OCI-LY7 (cell line): ENCODE measurements at regions not wholly inside any gene's neighbourhood (a gene's known extent, or its start where the extent isn't known, plus 50 kb on each side); places are given as distances from the start of the nearest gene placed in this dataset.

Source experiments
- BruUV-seq: library from RNA; stranded (reverse); fragments of 400-500 nt; replicated peaks from 2 replicates; lab custom pipeline; 2021; lab: Mats Ljungman, UMichigan
- CTCF ChIA-PET: fragments of 300-600 bp; sonication (Branson Sonifier 250); formaldehyde crosslinking; loops from one replicate; lab custom pipeline; 2022; ENCODE audit warnings: antibody characterized with exemption; ENCODE audit not compliant: unreplicated experiment; lab: Charles Lee
- POLR2A ChIA-PET: fragments of 300-600 bp; sonication (Branson Sonifier 250); formaldehyde crosslinking; loops from one replicate; lab custom pipeline; 2022; ENCODE audit warnings: antibody characterized with exemption; lab: Charles Lee
- DNase-seq: peaks from one replicate; pipeline ENCODE4 v3.0.0-alpha.2; 2015; ENCODE audit warnings: low spot score
- H2AFZ ChIP-seq: fragments of 200-600 bp; sonication (generic), shearing (Covaris generic); 2 replicates; pipeline ENCODE4 v1.6.1; 2014; ENCODE audit warnings: mild to moderate bottlenecking, antibody characterized with exemption, low read length, moderate library complexity
- H3K27ac ChIP-seq: fragments of 200-600 bp; sonication (generic); 2 replicates; pipeline ENCODE4 v1.5.1; 2014; ENCODE audit warnings: mixed run types, low read depth, mild to moderate bottlenecking, moderate library complexity, low read length, inconsistent platforms; ENCODE audit not compliant: poor library complexity, severe bottlenecking
- H3K36me3 ChIP-seq: fragments of 200-600 bp; sonication (generic); 2 replicates; pipeline ENCODE4 v1.6.1; 2014; ENCODE audit warnings: mild to moderate bottlenecking, antibody characterized with exemption, low read length, moderate library complexity, mixed read lengths; ENCODE audit not compliant: insufficient read depth
- H3K4me1 ChIP-seq: fragments of 200-600 bp; sonication (generic); 2 replicates; pipeline ENCODE4 v1.5.1; 2014; ENCODE audit warnings: mild to moderate bottlenecking, low read length; ENCODE audit not compliant: insufficient read depth, poor library complexity, severe bottlenecking
- H3K4me2 ChIP-seq: fragments of 200-600 bp; sonication (generic); 2 replicates; pipeline ENCODE4 v1.6.1; 2014; ENCODE audit warnings: mild to moderate bottlenecking, low read length
- H3K4me3 ChIP-seq: fragments of 200-600 bp; sonication (generic); 2 replicates; pipeline ENCODE4 v1.5.1; 2014; ENCODE audit warnings: mild to moderate bottlenecking, low read depth, low read length; ENCODE audit not compliant: poor library complexity, severe bottlenecking
- H3K79me2 ChIP-seq: fragments of 200-600 bp; sonication (generic); 2 replicates; pipeline ENCODE4 v1.6.1; 2016; ENCODE audit warnings: low read depth, mild to moderate bottlenecking, low read length, moderate library complexity, mixed read lengths; ENCODE audit not compliant: insufficient read depth
- H3K9me2 ChIP-seq: fragments of 200-600 bp; sonication (generic); 2 replicates; pipeline ENCODE4 v1.6.1; 2016; ENCODE audit warnings: mild to moderate bottlenecking, low read length, mixed read lengths; ENCODE audit not compliant: insufficient read depth
- H3K9me3 ChIP-seq: fragments of 200-600 bp; sonication (generic); 2 replicates; pipeline ENCODE4 v1.6.1; 2014; ENCODE audit warnings: mild to moderate bottlenecking, mixed run types, low read length, mixed read lengths
- H4K20me1 ChIP-seq: fragments of 200-600 bp; sonication (generic); 2 replicates; pipeline ENCODE4 v1.6.1; 2014; ENCODE audit warnings: mild to moderate bottlenecking, antibody characterized with exemption, low read length, moderate library complexity, mixed read lengths; ENCODE audit not compliant: insufficient read depth
- EZH2phosphoT487 ChIP-seq: fragments of 200-600 bp; sonication (generic); IDR thresholded peaks from 2 replicates; pipeline ENCODE4 v1.6.1; 2018; ENCODE audit warnings: low read depth, borderline replicate concordance, mild to moderate bottlenecking, mixed run types, antibody characterized with exemption, low read length, moderate library complexity, mixed read lengths
- intact Hi-C: fragments of 100-400 bp; cut with micrococcal nuclease; formaldehyde crosslinking; loops from one replicate; pipeline ENCODE4 v1.10.0; 2022; ENCODE audit not compliant: unreplicated experiment
- TF ChIP-seq, protein P1 (sequence below): fragments of 200-600 bp; sonication (generic); conservative IDR thresholded peaks from 2 replicates; pipeline ENCODE4 v1.5.1; 2014; ENCODE audit warnings: mild to moderate bottlenecking, antibody characterized with exemption, low read length, moderate library complexity, mixed read lengths

DNA sequence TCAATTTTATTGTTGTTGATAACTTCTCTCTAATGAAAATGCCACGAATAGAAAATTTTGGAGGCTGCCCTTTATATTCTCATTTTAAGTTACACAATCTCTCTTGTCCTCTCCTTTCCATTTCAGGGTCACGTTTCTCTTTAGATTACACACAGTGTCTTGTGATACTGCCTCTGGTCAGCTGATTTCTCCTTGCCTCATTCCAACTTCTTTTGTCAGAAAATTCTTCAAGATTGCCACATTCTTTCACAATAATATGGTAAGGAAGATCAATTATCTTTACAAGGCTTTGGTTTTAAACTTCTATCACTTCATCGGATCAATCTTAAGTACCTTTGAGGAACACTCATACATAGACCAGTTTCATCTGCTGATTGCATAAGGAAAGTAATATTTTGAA is 370.3 kb downstream of the RFPL4B start:
- H3K4me2 ChIP-seq: no peak overlapping the region
- H3K9me2 ChIP-seq: no peaks in the 10 kb centered on the region
- ChIA-PET POLR2A (no interaction called here), CTCF (no interaction called here)
- H3K36me3 ChIP-seq: no peaks in the 10 kb centered on the region
- no peaks in the 10 kb centered on the region for H3K4me1 ChIP-seq
- no peak overlapping the region for H3K4me3 ChIP-seq
- no peaks in the 10 kb centered on the region for H3K9me3 ChIP-seq
- H3K27ac ChIP-seq: no peak overlapping the region
- no peaks in the 10 kb centered on the region for H4K20me1 ChIP-seq
- intact Hi-C loops: no loop called here
- no peaks in the 10 kb centered on the region for H3K79me2 ChIP-seq
- no peak for TF ChIP-seq EZH2phosphoT487
- TF ChIP-seq, protein P1, sequence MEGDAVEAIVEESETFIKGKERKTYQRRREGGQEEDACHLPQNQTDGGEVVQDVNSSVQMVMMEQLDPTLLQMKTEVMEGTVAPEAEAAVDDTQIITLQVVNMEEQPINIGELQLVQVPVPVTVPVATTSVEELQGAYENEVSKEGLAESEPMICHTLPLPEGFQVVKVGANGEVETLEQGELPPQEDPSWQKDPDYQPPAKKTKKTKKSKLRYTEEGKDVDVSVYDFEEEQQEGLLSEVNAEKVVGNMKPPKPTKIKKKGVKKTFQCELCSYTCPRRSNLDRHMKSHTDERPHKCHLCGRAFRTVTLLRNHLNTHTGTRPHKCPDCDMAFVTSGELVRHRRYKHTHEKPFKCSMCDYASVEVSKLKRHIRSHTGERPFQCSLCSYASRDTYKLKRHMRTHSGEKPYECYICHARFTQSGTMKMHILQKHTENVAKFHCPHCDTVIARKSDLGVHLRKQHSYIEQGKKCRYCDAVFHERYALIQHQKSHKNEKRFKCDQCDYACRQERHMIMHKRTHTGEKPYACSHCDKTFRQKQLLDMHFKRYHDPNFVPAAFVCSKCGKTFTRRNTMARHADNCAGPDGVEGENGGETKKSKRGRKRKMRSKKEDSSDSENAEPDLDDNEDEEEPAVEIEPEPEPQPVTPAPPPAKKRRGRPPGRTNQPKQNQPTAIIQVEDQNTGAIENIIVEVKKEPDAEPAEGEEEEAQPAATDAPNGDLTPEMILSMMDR: no peak
- no peak overlapping the region for H2AFZ ChIP-seq
- no peak for DNase-seq
- BruUV-seq: no TSS peak

DNA sequence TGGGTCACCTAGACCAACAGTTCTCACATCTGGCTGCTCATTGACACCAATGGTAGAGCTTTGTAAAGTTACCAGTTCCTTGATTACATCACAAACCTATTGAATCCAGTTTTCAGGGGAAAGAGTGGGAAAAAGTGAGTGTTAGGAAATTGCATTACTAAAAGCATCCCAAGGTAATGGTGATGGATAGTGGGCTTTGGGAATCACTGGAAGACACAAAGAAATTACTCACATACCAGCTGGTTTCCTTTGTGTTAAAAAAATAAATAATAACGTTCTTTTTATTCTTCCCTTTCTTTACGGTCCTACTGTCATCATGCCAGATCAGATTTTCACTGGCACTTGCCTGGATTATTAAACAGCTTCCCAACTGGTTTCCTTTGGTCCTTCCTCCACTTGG is 370.7 kb downstream of the RFPL4B start:
- Histone ChIP-seq H2AFZ (no peak overlapping the region), H4K20me1 (no peaks in the 10 kb centered on the region), H3K27ac (no peak overlapping the region), H3K4me3 (no peak overlapping the region), H3K4me1 (no peaks in the 10 kb centered on the region), H3K79me2 (no peaks in the 10 kb centered on the region), H3K9me3 (no peaks in the 10 kb centered on the region), H3K9me2 (no peaks in the 10 kb centered on the region), H3K4me2 (no peak overlapping the region), H3K36me3 (no peaks in the 10 kb centered on the region)
- DNase-seq: no peak
- intact Hi-C loops: no loop called here
- CTCF ChIA-PET: no interaction called here
- POLR2A ChIA-PET: interaction anchor here (1.0 kb wide), 1 partner anchor 150 kb away, joined by 3 read pairs; no protein-coding TSS in a partner anchor
- no TSS peak for BruUV-seq
- TF ChIP-seq, protein P1: no peak
- no peak for TF ChIP-seq EZH2phosphoT487

DNA sequence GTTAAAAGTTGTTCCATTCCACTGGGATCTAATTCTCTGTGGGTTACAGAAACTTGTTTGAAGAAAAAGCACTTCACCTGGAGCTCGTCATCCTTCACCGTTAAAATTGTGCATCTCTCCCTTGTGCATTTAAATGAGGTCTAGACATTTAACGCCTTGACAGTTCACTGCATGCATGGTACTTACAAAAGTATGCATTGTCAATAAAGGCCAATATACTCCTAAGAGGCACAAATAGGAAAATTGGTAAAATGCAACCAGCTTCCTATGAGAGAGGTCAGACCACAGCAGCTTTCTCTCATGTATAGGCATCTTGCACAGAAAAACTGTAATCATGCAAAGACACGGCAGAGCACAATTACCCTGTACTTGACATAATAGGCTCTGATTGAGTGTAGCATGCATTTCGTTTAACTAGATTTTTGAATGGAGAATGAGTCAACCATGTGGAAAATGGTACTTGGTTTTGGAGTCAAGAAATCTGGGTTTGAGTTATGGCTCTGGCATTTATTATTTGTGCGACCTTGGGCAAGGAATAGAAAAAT is 378.5 kb downstream of the RFPL4B start:
- TF ChIP-seq, protein P1: no peak
- TF ChIP-seq EZH2phosphoT487: no peak
- H3K4me3 ChIP-seq: no peak overlapping the region
- BruUV-seq: no TSS peak
- no peak for DNase-seq
- H3K36me3 ChIP-seq: no peaks in the 10 kb centered on the region
- H3K79me2 ChIP-seq: no peaks in the 10 kb centered on the region
- intact Hi-C loops: no loop called here
- CTCF ChIA-PET: no interaction called here
- H4K20me1 ChIP-seq: no peaks in the 10 kb centered on the region
- no peaks in the 10 kb centered on the region for H3K9me2 ChIP-seq
- H3K9me3 ChIP-seq: no peaks in the 10 kb centered on the region
- H2AFZ ChIP-seq: no peak overlapping the region
- H3K27ac ChIP-seq: no peak overlapping the region
- POLR2A ChIA-PET: interaction anchor here (0.6 kb wide), 1 partner anchor 271 kb away, joined by 3 read pairs; no protein-coding TSS in a partner anchor
- no peaks in the 10 kb centered on the region for H3K4me1 ChIP-seq
- H3K4me2 ChIP-seq: no peak overlapping the region
